IgD-negative memory B cell (primary cell): ENCODE measurements at regions not wholly inside any gene's neighbourhood (a gene's known extent, or its start where the extent isn't known, plus 50 kb on each side); places are given as distances from the start of the nearest gene placed in this dataset.
"Not testable (repeated sequence)": the region's sequence is repeated elsewhere in the genome, so short reads cannot be mapped to it uniquely, and the experiment has no call there.

Experiments
- H3K27ac Mint-ChIP-seq, 3 donors: one replicate each; pipeline ENCODE4 v1.8.0; 2020 to 2022; ENCODE audit warnings: mild to moderate bottlenecking in 3 of 3, mixed read lengths in 3 of 3, moderate library complexity in 1 of 3
- H3K27me3 Mint-ChIP-seq: one replicate; pipeline ENCODE4 v1.8.0; 2021; ENCODE audit warnings: mixed read lengths
- H3K36me3 Mint-ChIP-seq: one replicate; pipeline ENCODE4 v1.8.0; 2020; ENCODE audit warnings: mild to moderate bottlenecking, mixed read lengths
- H3K4me1 Mint-ChIP-seq, 3 donors: one replicate each; pipeline ENCODE4 v1.8.0; 2020 to 2022; ENCODE audit warnings: mixed read lengths in 3 of 3, mild to moderate bottlenecking in 1 of 3
- H3K4me3 Mint-ChIP-seq, 4 donors: one replicate each; pipeline ENCODE4 v1.8.0; 2020 to 2022; ENCODE audit warnings: mild to moderate bottlenecking in 4 of 4, mixed read lengths in 4 of 4, moderate library complexity in 3 of 4
- H3K9me3 Mint-ChIP-seq, 3 donors: one replicate each; pipeline ENCODE4 v1.8.0; 2020 to 2021; ENCODE audit warnings: mixed read lengths in 3 of 3, mild to moderate bottlenecking in 1 of 3

- Mint-ChIP-seq H3K4me1 (no peaks in the 10 kb centered on the region), H3K36me3 (no peaks in the 10 kb centered on the region), H3K27ac (no peak overlapping the region), H3K4me3 (no peak overlapping the region), H3K9me3 (peaks cover 3 to 4% (median 3%) of the 10 kb centered on the region in 3 donors), H3K27me3 (peaks cover 3% of the 10 kb centered on the region)
Observed at GRCh38 chr4:52420330-52420729, 238.8 kb downstream of the USP46 start.

GRCh38 chr4:52421811-52422213, 237.3 kb downstream of the USP46 start:
- Mint-ChIP-seq H3K9me3 (peaks cover 3 to 4% (median 3%) of the 10 kb centered on the region in 3 donors), H3K36me3 (no peaks in the 10 kb centered on the region), H3K27ac (no peak overlapping the region), H3K27me3 (peaks cover 3% of the 10 kb centered on the region), H3K4me1 (no peaks in the 10 kb centered on the region), H3K4me3 (no peak overlapping the region)

DNA sequence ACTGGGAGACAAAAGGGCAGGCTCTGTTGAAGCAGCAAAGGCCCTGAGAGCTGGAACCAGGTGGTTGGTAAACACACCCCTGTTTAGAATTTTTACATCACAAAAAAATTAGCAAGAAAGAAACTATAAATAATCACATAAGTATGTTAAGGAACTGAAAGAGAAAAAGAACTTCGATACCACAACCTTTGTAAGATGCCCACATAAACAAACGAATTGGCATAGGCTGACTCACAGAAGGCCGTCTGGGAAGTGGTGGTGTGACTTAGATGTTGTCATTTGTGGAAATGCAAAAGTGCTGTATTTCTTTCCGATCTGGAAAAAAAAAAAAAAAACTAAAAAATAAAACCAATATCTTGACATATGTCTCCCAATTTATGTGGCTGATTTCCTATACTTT, 235.1 kb downstream of the USP46 start:
- Mint-ChIP-seq H3K9me3 (peaks cover under 1 to 3% (median under 1%) of the 10 kb centered on the region in 3 donors), H3K4me3 (no peak overlapping the region), H3K36me3 (no peaks in the 10 kb centered on the region), H3K4me1 (no peaks in the 10 kb centered on the region), H3K27me3 (peaks cover 3% of the 10 kb centered on the region), H3K27ac (no peak overlapping the region)

DNA sequence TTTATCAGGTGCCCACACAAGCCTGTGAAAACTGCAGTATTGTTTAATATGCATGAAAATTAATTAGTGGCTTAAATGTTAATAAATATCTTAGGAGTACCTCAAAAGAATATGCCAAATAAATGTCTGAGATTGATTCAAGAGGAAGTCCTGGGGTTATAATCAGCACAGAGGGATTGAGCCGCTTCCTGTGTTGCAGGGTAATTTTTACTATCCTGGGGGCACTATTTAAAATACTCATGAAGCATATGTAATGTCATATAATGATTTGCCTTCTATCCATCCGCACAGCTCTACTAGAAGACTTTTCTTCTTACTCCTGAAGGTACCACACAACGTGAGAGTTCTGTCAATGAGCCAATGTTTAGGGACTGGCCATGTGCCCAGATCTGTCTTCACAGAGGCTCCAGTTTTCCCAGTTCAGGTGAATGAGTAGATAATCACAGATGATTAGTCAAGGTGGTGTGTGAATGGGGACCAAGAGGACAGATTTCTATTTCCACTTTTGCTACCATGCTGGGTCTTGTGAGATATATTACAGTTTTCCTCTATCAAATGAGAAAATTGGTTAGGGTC, 233.3 kb downstream of the USP46 start:
- no peak overlapping the region for H3K27ac Mint-ChIP-seq
- H3K9me3 Mint-ChIP-seq: peaks cover 0 to 3% (median 0%) of the 10 kb centered on the region in 3 donors

DNA sequence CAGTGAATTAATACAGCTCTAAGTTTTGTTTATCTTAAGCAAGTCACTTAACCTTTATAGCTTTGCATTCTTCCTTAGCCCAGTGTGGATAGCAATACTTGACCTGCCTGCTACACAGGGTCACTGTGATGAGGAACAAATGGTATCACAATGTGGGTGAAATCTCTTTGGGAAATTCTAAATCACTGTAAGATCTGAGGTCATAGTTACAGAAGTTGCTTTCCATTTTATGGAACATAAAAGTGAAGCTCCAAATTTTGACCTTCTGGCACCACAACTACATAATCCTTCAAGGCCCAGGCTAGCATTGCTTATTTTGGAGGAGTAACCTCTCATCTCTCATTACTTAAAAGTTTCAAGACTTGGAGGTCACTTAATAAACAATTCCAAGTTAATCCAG, 227.7 kb downstream of the USP46 start:
- no peaks in the 10 kb centered on the region for H3K27me3 Mint-ChIP-seq
- no peaks in the 10 kb centered on the region for H3K4me1 Mint-ChIP-seq
- no peaks in the 10 kb centered on the region for H3K36me3 Mint-ChIP-seq
- no peak overlapping the region for H3K4me3 Mint-ChIP-seq
- H3K9me3 Mint-ChIP-seq: no peaks in the 10 kb centered on the region
- no peak overlapping the region for H3K27ac Mint-ChIP-seq

More for the DNA sequence above, 233.3 kb downstream of the USP46 start:
- Mint-ChIP-seq H3K4me3 (no peak overlapping the region), H3K27me3 (peaks cover 1% of the 10 kb centered on the region), H3K4me1 (no peaks in the 10 kb centered on the region), H3K36me3 (no peaks in the 10 kb centered on the region)

GRCh38 chr4:52431869-52432268, 227.2 kb downstream of the USP46 start:
- Mint-ChIP-seq H3K4me1 (no peaks in the 10 kb centered on the region), H3K9me3 (no peaks in the 10 kb centered on the region), H3K27ac (no peak overlapping the region), H3K27me3 (no peaks in the 10 kb centered on the region), H3K4me3 (no peak overlapping the region), H3K36me3 (no peaks in the 10 kb centered on the region)

GRCh38 chr4:52442524-52442923, 216.6 kb downstream of the USP46 start:
- H3K4me3 Mint-ChIP-seq, H3K4me1 Mint-ChIP-seq, H3K27ac Mint-ChIP-seq, H3K9me3 Mint-ChIP-seq, H3K36me3 Mint-ChIP-seq, H3K27me3 Mint-ChIP-seq: not testable (repeated sequence)

GRCh38 chr4:52472444-52472843, 186.7 kb downstream of the USP46 start:
- Mint-ChIP-seq H3K27ac (no peak overlapping the region), H3K36me3 (peaks cover 2% of the 10 kb centered on the region), H3K9me3 (peaks cover 0 to 3% (median 0%) of the 10 kb centered on the region in 3 donors), H3K4me1 (no peaks in the 10 kb centered on the region), H3K27me3 (peaks cover 14% of the 10 kb centered on the region), H3K4me3 (no peak overlapping the region)

GRCh38 chr4:52477191-52477780, 181.8 kb downstream of the USP46 start:
- Mint-ChIP-seq H3K4me3 (no peak overlapping the region), H3K36me3 (peaks cover 2% of the 10 kb centered on the region), H3K27ac (no peak overlapping the region), H3K4me1 (no peaks in the 10 kb centered on the region), H3K9me3 (peaks cover 0 to 3% (median 0%) of the 10 kb centered on the region in 3 donors), H3K27me3 (peaks cover 6% of the 10 kb centered on the region)

DNA sequence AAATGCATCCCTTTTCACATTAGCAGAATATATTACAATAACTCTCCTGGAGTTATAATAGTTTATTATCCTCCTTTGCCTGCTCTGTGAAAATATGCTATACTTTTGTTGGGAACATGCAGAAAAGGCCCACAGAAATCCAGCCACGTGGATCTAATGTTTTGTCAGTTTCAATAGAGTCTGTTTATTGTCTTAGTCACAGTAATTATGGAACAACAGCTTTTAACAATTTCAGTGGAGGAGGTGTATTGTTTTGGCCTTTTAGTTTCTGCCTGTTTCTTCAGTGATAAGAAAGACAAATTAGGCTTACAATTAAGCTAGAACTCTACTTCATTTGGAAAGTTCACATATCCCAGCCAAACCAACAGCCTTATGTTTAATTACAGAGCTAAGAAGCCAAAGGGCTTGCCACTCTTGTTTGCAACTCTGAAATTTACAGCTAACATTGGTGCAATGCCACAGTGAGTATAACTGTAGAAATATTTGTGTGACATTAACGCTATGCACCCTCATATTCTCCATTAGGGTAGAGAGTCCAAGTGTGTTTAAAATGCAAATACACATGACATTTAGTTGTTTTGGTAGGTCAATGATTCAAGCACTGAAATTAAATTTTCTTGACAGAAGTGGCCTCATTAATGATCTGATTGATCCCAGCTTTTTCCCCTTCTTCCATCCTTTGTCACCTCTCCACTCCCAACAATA, 175.8 kb downstream of the USP46 start:
- Mint-ChIP-seq H3K4me3 (no peak overlapping the region), H3K9me3 (peaks cover 0 to 5% (median 1%) of the 10 kb centered on the region in 3 donors), H3K27me3 (peaks cover 6% of the 10 kb centered on the region), H3K27ac (no peak overlapping the region), H3K4me1 (no peaks in the 10 kb centered on the region), H3K36me3 (no peaks in the 10 kb centered on the region)

DNA sequence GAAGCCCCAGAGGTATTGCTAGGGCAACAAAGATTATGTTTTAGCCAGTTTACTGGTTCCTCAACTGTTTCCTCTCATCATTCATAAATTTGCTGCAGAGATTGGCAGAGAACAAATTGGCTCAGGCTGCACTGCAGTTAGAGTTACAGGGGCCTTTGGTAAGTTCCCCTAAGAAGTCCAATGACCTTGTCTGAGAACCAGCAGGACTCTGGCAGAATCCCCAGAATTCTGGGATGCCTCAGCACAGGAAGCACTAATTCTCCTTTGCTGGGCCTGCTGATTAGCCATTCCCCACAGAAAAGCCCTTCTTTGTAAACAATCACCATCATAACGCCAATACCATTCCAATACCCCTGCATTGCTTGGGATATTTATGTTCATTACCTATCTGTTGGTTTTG, 151.3 kb downstream of the USP46 start:
- no peak overlapping the region for H3K27ac Mint-ChIP-seq
- H3K9me3 Mint-ChIP-seq: peaks cover 0 to 3% (median 0%) of the 10 kb centered on the region in 3 donors
- H3K4me1 Mint-ChIP-seq: no peaks in the 10 kb centered on the region
- H3K36me3 Mint-ChIP-seq: peaks cover 1% of the 10 kb centered on the region
- H3K4me3 Mint-ChIP-seq: no peak overlapping the region
- H3K27me3 Mint-ChIP-seq: peaks cover 8% of the 10 kb centered on the region

DNA sequence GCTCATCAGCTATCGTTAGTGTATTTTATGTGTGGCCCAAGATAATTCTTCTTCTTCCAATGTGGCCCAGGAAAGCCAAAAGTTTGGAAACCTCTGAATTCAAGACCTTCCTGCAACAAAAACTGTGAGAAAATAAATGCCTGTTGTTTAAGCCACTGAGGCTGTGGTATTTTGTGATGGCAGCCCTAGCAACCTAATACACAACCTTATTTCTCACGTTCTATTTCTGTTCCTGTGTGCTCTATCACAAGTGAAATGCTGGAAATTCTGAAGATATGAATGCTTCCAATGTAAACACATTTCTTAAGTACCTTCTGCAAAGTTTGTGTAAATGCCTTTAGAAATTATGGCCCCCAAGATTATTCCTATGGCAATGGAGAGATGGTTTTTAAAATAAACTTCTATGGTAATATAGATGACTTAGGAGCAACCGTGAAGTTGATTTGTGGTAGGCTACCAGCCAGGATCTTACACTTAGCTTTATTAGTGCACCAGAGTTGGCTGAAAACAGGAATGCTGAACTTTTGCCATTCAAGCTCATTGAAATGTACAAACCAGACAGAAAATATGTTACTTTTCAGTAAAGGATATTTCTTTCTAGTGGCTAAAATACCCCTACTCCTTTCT, 148.0 kb downstream of the USP46 start:
- Mint-ChIP-seq H3K4me3 (no peak overlapping the region), H3K27me3 (peaks cover 8% of the 10 kb centered on the region), H3K36me3 (peaks cover 1% of the 10 kb centered on the region), H3K4me1 (no peaks in the 10 kb centered on the region), H3K27ac (no peak overlapping the region), H3K9me3 (peaks cover 0 to 6% (median 5%) of the 10 kb centered on the region in 3 donors)

- Mint-ChIP-seq H3K4me3 (no peak overlapping the region), H3K4me1 (no peaks in the 10 kb centered on the region), H3K9me3 (peaks cover 0 to 6% (median 5%) of the 10 kb centered on the region in 3 donors), H3K36me3 (peaks cover 1% of the 10 kb centered on the region), H3K27ac (no peak overlapping the region), H3K27me3 (peaks cover 8% of the 10 kb centered on the region)
Observed at GRCh38 chr4:52511825-52512224, 147.3 kb downstream of the USP46 start.

DNA sequence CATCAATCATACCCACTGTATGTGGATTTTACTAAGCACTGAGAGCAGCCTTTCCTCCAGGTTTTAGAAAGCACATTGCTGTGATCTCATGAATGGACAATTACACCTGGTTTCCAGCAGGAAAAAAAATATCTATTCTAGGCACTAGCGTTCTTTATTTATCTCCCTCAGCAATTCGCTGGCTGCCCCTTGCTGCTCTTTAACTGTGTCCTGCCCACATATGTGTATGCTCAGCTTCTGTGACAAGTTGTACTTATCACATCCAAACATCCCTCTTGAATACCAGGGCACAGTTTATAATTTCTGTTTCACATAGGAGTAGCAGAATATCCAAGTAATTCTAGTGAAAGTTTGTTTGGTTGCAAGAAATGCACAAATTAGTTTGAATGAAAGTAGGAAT, 146.8 kb downstream of the USP46 start:
- peaks cover 1% of the 10 kb centered on the region for H3K36me3 Mint-ChIP-seq
- H3K27me3 Mint-ChIP-seq: peaks cover 5% of the 10 kb centered on the region
- H3K27ac Mint-ChIP-seq: no peak overlapping the region
- H3K4me1 Mint-ChIP-seq: no peaks in the 10 kb centered on the region
- H3K9me3 Mint-ChIP-seq: peaks cover 0 to 6% (median 5%) of the 10 kb centered on the region in 3 donors
- H3K4me3 Mint-ChIP-seq: no peak overlapping the region

DNA sequence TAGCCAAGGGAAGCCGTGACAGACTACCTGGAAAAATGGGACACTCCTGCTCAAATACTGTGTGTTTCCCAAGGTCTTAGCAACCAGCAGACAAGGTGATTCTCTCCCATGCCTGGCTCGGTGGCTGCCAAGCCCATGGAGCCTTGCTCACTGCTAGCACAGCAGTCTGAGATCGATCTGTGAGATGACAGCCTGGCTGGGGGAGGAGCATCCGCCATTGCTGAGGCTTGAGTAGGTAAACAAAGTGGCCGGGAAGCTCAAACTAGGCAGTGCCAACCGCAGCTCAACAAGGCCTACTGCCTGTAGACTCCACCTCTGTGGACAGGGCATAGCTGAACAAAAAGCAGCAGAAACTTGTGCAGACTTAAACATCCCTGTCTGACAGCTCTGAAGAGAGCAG, 137.0 kb downstream of the USP46 start:
- H3K36me3 Mint-ChIP-seq, H3K27me3 Mint-ChIP-seq, H3K4me1 Mint-ChIP-seq, H3K9me3 Mint-ChIP-seq, H3K27ac Mint-ChIP-seq, H3K4me3 Mint-ChIP-seq: not testable (repeated sequence)
